Spleen (tissue), 11 donors: ENCODE measurements at regions not wholly inside any gene's neighbourhood (a gene's known extent, or its start where the extent isn't known, plus 50 kb on each side); places are given as distances from the start of the nearest gene placed in this dataset.

ENCODE experiments used
- DNase-seq: peaks from one replicate; pipeline ENCODE4 v3.0.0-alpha.2; 2020
- H3K27ac ChIP-seq, 8 donors: fragments of 200-600 bp; sonication (generic) in 7 of 8; 1 replicate in 4 of 8; 2 replicates in 4 of 8; pipeline versions ENCODE4 v1.5.0 to v1.8.0; 2016 to 2021; ENCODE audit warnings: inconsistent platforms in 4 of 8, mild to moderate bottlenecking in 4 of 8, moderate library complexity in 1 of 8
- H3K27me3 ChIP-seq, 7 donors: fragments of 200-600 bp; sonication (generic) in 6 of 7; replicated peaks in 1 of 7; 1 replicate in 4 of 7; 2 replicates in 3 of 7; pipeline versions ENCODE4 v1.5.0 to v1.8.0; 2016 to 2021; ENCODE audit warnings: inconsistent platforms in 3 of 7, mild to moderate bottlenecking in 1 of 7
- H3K36me3 ChIP-seq, 6 donors: fragments of 200-600 bp; sonication (generic) in 5 of 6; 1 replicate in 4 of 6; 2 replicates in 2 of 6; pipeline versions ENCODE4 v1.5.0 to v1.8.0; 2016 to 2021; ENCODE audit warnings: inconsistent platforms in 2 of 6
- H3K4me1 ChIP-seq, 6 donors: fragments of 200-600 bp; sonication (generic) in 5 of 6; 1 replicate in 3 of 6; 2 replicates in 3 of 6; pipeline versions ENCODE4 v1.5.0 to v1.8.0; 2016 to 2021; ENCODE audit warnings: inconsistent platforms in 3 of 6
- H3K4me3 ChIP-seq, 8 donors: fragments of 200-600 bp; sonication (generic) in 7 of 8; 1 replicate in 4 of 8; 2 replicates in 4 of 8; pipeline versions ENCODE4 v1.5.0 to v1.8.0; 2016 to 2021; ENCODE audit warnings: inconsistent platforms in 4 of 8, mild to moderate bottlenecking in 4 of 8, moderate library complexity in 2 of 8
- H3K9me3 ChIP-seq, 8 donors: fragments of 200-600 bp; sonication (generic) in 7 of 8; 1 replicate in 4 of 8; 2 replicates in 4 of 8; pipeline versions ENCODE4 v1.5.0 to v1.8.0; 2016 to 2021; ENCODE audit warnings: inconsistent platforms in 4 of 8
- POLR2A ChIP-seq, 3 donors: fragments of 450-650 bp; IDR thresholded peaks; one replicate each; pipeline ENCODE4 v1.5.1; 2017; ENCODE audit warnings: antibody characterized with exemption in 3 of 3, mild to moderate bottlenecking in 1 of 3
- POLR2AphosphoS5 ChIP-seq, 3 donors: sonication (generic); formaldehyde crosslinking; IDR thresholded peaks; one replicate each; pipeline ENCODE4 v1.5.1; 2017; ENCODE audit warnings: antibody characterized with exemption in 3 of 3
- WGBS, 5 donors: extraction: QIAGEN DNeasy Blood & Tissue Kit in 3 of 5; methylation state at CpG; one replicate each; pipeline versions ENCODE4 v1.1.5 to v1.1.7; 2013 to 2018; 5-methylcytosine and 5-hydroxymethylcytosine counted together
- intact Hi-C: fragments of 100-400 bp; cut with DNase I; formaldehyde crosslinking; loops from one replicate; pipeline ENCODE4 v1.15.0; 2023; ENCODE audit warnings: low total_unique reads
- TF ChIP-seq, protein P1 (sequence below), 11 experiments: fragments of 200-600 bp in 7 of 11; fragments of 450-650 bp in 4 of 11; sonication (generic) in 4 of 11; IDR thresholded peaks in 8 of 11; conservative IDR thresholded peaks in 3 of 11; 1 replicate in 7 of 11; 2 replicates in 4 of 11; pipeline versions ENCODE4 v1.4.0 to v1.8.0; 2016 to 2021; ENCODE audit warnings: antibody characterized with exemption in 11 of 11, inconsistent platforms in 4 of 11, mild to moderate bottlenecking in 1 of 11
- donor health status: healthy with polysubstance abuse.
- donor health status: DM: no; HTN: no; CAD: no; lungs with moderate emphysema.
- donor health status: DM: no; HTN: no; CAD: no.
- donor health status: Bipolar disorder and iron deficiency.
- donor health status: healthy.
- donor health status: DM: no; HTN: no; CAD: no.
- donor health status: DM: yes; HTN: yes; CAD: no.

DNA sequence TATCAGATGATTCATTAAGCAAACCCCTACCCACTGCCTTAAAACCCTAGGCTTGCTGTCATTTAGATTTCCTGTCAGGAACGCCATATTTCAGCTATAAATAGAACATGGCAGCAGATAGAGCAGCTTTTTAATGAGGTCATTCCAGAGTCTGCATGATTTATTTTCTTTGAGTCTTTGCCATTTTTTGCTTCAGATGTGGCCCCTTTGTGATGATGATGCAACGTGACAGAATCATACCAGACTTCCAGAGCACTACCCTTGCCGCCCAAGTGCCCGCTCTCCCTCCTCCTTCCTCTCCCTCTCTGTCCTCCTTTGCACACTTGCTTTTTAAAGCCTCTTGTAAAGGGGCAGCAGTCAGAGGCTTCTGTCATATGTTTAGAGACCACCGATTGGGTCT lies 55.5 kb upstream of the TRIM67 start:
- H3K9me3 ChIP-seq, result peaks cover 0 to 3% (median 0%) of the 10 kb centered on the region in 8 donors
- WGBS, 5 donors, result 17 to 34% (median 23%) methylated on average over 5 of the region's 5 CpGs
- TF ChIP-seq POLR2AphosphoS5 (IDR thresholded peaks at IDR 0.05) (no peak), POLR2A (IDR thresholded peaks at IDR 0.05) (no peak)
- TF ChIP-seq, protein P1, sequence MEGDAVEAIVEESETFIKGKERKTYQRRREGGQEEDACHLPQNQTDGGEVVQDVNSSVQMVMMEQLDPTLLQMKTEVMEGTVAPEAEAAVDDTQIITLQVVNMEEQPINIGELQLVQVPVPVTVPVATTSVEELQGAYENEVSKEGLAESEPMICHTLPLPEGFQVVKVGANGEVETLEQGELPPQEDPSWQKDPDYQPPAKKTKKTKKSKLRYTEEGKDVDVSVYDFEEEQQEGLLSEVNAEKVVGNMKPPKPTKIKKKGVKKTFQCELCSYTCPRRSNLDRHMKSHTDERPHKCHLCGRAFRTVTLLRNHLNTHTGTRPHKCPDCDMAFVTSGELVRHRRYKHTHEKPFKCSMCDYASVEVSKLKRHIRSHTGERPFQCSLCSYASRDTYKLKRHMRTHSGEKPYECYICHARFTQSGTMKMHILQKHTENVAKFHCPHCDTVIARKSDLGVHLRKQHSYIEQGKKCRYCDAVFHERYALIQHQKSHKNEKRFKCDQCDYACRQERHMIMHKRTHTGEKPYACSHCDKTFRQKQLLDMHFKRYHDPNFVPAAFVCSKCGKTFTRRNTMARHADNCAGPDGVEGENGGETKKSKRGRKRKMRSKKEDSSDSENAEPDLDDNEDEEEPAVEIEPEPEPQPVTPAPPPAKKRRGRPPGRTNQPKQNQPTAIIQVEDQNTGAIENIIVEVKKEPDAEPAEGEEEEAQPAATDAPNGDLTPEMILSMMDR (IDR thresholded peaks at IDR 0.05 in 8 of 11, conservative IDR thresholded peaks at IDR 0.05 in 3 of 11), result no peak
- intact Hi-C loops, result no loop called here
- H3K36me3 ChIP-seq, result no peaks in the 10 kb centered on the region
- no peak overlapping the region for H3K4me3 ChIP-seq
- peaks cover 0 to 26% (median 0%) of the 10 kb centered on the region in 7 donors for H3K27me3 ChIP-seq
- peaks cover 0 to 17% (median 10%) of the 10 kb centered on the region in 6 donors for H3K4me1 ChIP-seq
- no peak overlapping the region for H3K27ac ChIP-seq
- no peak for DNase-seq

DNA sequence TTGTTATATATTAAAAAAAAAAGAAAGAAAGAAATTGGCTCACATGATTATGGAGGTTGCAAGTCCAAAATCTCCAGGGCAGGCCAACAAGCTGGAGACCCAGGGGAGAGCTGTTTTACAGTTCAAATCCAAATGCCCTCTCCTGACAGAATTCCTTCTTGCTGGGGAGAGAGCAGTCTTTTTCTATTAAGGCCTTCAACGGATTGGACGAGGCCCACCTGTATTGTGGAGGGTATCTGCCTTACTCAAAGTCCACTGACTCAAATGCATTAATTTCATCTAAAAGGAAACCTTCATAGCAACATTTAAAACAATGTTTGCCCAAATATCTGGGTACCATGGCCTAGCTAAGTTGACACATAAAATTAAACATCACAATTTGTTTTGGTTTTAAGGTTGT lies 56.9 kb upstream of the TRIM67 start:
- no peak for DNase-seq
- TF ChIP-seq, protein P1 (IDR thresholded peaks at IDR 0.05 in 8 of 11, conservative IDR thresholded peaks at IDR 0.05 in 3 of 11), result no peak
- TF ChIP-seq POLR2AphosphoS5 (IDR thresholded peaks at IDR 0.05) (no peak), POLR2A (IDR thresholded peaks at IDR 0.05) (no peak)
- no peaks in the 10 kb centered on the region for H3K9me3 ChIP-seq
- H3K4me3 ChIP-seq, result no peak overlapping the region
- intact Hi-C loops, result no loop called here
- WGBS, 5 donors, result 77 to 92% (median 87%) methylated on average over 2 of the region's 2 CpGs
- H3K27ac ChIP-seq, result no peak overlapping the region
- peaks cover 0 to 17% (median 10%) of the 10 kb centered on the region in 6 donors for H3K4me1 ChIP-seq
- peaks cover 0 to 17% (median 0%) of the 10 kb centered on the region in 7 donors for H3K27me3 ChIP-seq
- no peaks in the 10 kb centered on the region for H3K36me3 ChIP-seq

DNA sequence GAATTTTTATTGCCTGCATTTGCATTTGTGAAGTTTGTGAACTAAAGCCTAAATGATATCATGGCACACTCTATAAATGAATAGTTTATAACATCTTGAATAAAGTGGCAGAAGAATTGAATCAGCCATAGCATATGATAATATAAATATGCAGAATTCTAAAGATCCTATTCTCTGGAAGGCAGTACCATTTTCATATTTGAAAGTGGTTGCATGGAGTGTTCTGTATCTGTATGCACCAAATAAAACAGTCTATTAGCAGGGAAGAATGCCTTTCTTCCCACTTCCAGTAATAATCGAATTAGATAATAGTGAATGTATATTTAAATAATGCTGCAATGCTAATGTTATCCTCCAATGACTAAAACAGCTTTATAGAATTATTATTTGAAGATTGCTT lies 57.9 kb upstream of the TRIM67 start:
- Histone ChIP-seq H3K4me3 (no peak overlapping the region), H3K27ac (no peak overlapping the region), H3K9me3 (no peaks in the 10 kb centered on the region), H3K4me1 (peaks cover 0 to 12% (median 8%) of the 10 kb centered on the region in 6 donors), H3K36me3 (no peaks in the 10 kb centered on the region), H3K27me3 (peaks cover 0 to 17% (median 0%) of the 10 kb centered on the region in 7 donors)
- intact Hi-C loops, result no loop called here
- 75 to 87% (median 80%) methylated on average over 1 of the region's 1 CpG for WGBS, 5 donors
- no peak for DNase-seq
- TF ChIP-seq, protein P1 (IDR thresholded peaks at IDR 0.05 in 8 of 11, conservative IDR thresholded peaks at IDR 0.05 in 3 of 11), result no peak
- TF ChIP-seq POLR2A (IDR thresholded peaks at IDR 0.05) (no peak), POLR2AphosphoS5 (IDR thresholded peaks at IDR 0.05) (no peak)

DNA sequence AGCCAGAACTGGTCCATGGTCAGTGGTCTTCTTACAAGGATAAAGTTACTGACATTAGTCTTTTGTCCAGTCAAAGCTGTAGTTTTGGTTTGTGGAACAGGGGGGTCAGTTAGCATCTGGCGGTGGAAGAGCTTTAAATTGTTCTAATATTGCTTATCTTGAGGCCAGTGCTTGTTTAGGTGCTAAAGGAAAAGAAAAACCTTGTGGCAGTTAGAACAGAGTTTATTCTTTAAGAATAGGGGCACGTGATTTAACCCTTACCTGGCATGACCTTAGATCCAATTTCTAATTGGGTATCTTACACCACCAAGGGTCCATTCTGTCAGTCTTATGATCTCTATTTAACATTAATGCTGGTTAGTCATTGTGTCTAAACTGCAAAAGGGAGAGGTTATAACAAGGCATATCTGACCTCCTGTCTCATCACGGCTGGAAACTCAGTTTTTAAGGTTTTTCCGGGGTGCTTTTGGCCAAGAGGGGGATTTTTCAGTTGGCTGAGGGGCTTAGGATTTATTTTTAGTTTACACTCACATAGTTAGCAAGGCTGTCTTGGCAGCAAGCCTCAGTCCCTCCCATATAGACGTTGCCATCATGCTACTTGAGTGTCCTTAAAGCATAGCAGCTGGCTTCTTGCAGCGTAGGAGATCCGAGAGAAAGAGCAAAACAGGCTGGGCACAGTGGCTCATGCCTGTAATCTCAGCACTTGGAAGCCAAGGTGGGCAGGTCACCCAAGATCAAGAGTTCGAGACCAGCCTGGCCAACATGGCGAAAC lies 60.1 kb upstream of the FAM89A start:
- Histone ChIP-seq H3K36me3 (no peaks in the 10 kb centered on the region), H3K27ac (no peak overlapping the region), H3K27me3 (peaks cover 0 to 28% (median 0%) of the 10 kb centered on the region in 7 donors), H3K9me3 (no peaks in the 10 kb centered on the region), H3K4me3 (no peak overlapping the region), H3K4me1 (no peaks in the 10 kb centered on the region)
- no peak for DNase-seq
- 66 to 82% (median 78%) methylated on average over 9 of the region's 9 CpGs for WGBS, 5 donors
- intact Hi-C loops, result loop anchor here (10.0 kb wide), 1 partner anchor 185 kb away; no protein-coding TSS in a partner anchor
- TF ChIP-seq POLR2A (IDR thresholded peaks at IDR 0.05) (no peak), POLR2AphosphoS5 (IDR thresholded peaks at IDR 0.05) (no peak)
- TF ChIP-seq, protein P1 (IDR thresholded peaks at IDR 0.05 in 8 of 11, conservative IDR thresholded peaks at IDR 0.05 in 3 of 11), result no peak
